Stimulated activated CD4-positive, alpha-beta T cell treated with anti-CD3 and anti-CD28 coated beads, TNF-alpha, amount 100 ng/mL, for 1 hour (primary cell): ENCODE measurements at regions not wholly inside any gene's neighbourhood (a gene's known extent, or its start where the extent isn't known, plus 50 kb on each side); places are given as distances from the start of the nearest gene placed in this dataset.
"Not testable (repeated sequence)": the region's sequence is repeated elsewhere in the genome, so short reads cannot be mapped to it uniquely, and the experiment has no call there.

Source experiments
- DNase-seq, 3 donors: peaks; one replicate each; pipeline ENCODE4 v3.0.0-alpha.2; 2020; ENCODE audit warnings: low read depth in 3 of 3, low spot score in 1 of 3

- DNase-seq: no peak
Measured at GRCh38 chr2:54065411-54065810, 50.0 kb upstream of the ACYP2 start.

- no peak for DNase-seq
Measured at GRCh38 chr2:54063967-54064535, 51.4 kb upstream of the ACYP2 start.

DNA sequence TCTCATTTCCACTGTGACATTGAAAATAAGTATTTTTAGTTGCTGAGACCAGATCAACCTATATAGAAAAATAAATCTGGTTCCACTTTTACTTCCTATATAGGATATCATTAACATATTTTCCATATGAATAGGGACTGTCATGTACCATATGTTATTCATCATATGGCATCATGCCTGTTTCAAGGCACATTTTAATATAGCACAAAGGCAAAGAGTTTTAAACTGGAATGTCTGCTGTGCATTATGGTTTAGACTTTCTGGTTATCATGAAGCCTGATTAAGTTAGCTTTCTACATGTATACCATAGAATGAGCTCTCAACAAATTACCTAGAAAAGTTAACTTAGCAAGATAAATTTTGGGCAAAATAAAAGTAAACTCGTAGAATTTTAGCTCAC lies 53.0 kb upstream of the ACYP2 start:
- no peak for DNase-seq

GRCh38 chr2:54061272-54061671 lies 54.1 kb upstream of the ACYP2 start:
- no peak for DNase-seq

GRCh38 chr2:54059986-54060385 lies 55.4 kb upstream of the ACYP2 start:
- no peak for DNase-seq

GRCh38 chr2:54059504-54059903 lies 55.9 kb upstream of the ACYP2 start:
- no peak for DNase-seq

DNA sequence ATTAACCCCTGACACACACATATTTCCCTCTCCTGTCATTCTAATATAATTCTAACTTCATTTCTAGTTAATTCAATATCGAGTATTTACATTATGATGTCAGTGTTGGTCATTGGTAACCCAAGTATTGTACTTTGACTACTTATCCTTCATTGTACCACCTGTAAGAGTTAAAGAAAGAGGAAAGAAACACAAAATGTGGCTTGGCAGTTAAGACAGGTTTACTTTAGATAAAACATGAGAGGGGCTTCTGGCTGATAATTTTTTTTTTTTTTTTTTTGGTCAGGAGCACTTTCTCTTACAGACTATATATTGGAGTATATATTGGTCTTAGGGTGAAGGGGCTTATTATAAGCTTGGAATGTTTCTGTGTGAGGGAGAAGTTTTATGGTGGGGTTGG lies 57.0 kb upstream of the ACYP2 start:
- DNase-seq: no peak

GRCh38 chr2:54054774-54055173 lies 60.6 kb upstream of the ACYP2 start:
- DNase-seq: no peak

GRCh38 chr2:54054271-54054670 lies 61.1 kb upstream of the ACYP2 start:
- DNase-seq: no peak

DNA sequence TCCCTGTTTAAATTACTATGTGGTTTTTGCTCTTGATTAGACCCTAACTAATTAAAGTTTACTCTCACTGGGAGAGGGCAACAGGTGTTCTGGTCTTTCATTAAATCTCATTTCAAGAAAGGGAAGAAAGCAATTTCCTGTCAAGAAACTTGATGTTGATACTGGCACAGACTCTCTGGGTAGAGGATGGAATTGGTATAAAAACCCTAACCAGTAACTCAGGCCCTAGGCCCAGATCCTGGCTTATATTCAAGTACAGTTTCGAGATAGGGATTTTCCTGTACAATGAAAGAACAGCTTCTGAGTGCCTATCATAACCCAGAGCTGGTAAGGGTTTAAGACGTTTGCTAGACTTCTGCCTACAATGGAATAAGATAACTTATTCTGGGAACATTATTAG lies 61.6 kb upstream of the ACYP2 start:
- no peak for DNase-seq

DNA sequence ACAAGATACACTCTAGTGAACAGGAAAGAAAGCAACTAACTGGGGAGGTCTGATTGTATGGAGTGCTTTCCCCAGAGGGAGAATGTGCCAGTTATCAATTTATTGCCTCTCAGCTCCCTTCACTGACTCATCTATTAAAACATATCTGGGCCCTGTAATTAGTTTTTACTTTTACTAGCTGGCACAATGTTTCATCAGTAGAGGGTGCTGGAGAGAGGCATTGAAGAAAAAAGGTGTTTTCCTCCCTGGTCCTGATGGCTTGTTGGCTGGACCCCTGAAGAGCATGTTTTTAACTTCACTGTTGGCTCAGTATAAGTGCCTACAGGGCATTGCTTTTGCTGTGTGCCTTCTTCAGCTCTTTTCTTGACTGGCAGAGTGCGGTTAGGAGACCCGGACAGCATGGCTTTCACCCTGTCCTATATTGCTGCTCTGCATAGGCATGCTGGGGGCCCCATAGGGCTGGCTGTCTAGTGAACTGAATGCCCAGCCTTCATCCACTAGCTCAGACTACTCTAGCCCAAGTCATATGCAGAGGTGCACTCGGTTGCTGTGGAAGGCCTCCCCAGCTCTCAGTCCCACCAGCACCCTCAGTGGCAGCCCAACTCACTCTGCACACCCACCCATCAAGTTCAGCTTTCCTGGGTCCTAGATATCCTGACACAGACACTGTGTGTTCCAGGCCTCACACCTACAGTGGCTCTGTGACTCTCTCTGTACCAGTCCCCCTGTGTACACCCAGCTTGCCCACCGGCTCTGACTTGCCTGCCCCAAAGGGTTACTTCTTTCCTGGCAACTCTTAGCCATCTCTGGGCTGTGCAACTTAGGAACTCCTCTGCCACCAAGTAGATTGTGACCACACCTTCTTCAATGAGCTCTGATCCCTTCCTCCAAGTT lies 62.3 kb upstream of the ACYP2 start:
- DNase-seq: no peak

DNA sequence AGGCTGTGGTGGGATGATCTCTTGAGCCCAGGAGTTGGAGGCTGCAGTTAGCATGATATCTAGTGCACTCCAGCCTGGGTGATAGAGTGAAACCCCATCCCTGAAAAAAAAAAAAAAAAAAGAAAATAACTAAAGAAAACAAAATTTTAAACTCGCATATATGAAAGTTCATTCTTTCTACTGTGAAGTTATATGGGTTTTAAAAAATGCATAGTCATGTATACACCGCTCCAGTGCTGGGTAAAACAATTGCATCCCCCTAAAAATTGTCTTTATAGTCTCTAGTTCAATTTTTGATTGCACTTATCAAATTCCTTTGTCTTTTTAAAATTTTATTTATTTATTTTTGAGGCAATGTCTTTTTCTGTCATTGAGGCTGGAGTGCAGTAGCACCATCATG lies 65.0 kb upstream of the ACYP2 start:
- DNase-seq: no peak

DNA sequence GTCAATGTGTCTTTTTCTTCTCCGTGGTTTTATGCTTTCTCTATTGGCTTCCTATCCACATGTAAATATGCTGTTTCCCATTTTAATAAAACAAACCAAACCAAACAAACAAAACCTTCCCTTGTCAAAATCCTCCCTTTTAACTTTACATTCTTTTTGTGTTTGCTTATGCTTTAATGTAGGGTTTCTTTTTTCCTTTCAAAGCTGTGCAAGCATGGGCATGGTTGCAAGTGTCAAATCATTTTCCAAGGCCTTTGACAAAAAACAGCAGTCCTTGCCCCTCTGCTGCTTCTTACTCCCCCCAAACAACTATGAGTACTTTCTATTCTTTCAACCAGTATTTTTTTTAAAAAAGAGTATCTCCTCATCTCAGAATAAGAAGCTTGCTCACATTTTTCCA lies 66.0 kb upstream of the ACYP2 start:
- no peak for DNase-seq

DNA sequence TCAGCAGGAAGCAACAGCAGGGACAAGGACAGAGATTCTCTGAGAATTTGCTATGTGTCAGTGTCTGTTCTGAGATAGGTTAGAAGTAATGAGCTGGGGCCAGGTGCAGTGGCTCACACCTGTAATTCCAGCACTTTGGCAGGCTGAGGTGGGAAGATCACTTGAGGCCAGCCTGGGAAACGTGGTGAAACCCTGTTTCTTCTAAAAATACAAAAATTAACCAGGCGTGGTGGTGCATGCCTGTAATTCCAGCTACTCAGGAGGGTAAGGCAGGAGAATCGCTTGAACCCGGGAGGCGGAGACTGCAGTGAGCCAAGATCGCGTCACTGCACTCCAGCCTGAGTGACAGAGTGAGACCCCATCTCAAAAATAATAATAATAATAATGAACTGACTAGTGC lies 66.5 kb upstream of the ACYP2 start:
- DNase-seq: not testable (repeated sequence)

- DNase-seq: no peak
Measured at GRCh38 chr2:54048117-54048785, 67.2 kb upstream of the ACYP2 start.

GRCh38 chr2:54047658-54048057 lies 67.8 kb upstream of the ACYP2 start:
- DNase-seq: no peak

- no peak for DNase-seq
Measured at GRCh38 chr2:54047091-54047490, 68.3 kb upstream of the ACYP2 start.

DNA sequence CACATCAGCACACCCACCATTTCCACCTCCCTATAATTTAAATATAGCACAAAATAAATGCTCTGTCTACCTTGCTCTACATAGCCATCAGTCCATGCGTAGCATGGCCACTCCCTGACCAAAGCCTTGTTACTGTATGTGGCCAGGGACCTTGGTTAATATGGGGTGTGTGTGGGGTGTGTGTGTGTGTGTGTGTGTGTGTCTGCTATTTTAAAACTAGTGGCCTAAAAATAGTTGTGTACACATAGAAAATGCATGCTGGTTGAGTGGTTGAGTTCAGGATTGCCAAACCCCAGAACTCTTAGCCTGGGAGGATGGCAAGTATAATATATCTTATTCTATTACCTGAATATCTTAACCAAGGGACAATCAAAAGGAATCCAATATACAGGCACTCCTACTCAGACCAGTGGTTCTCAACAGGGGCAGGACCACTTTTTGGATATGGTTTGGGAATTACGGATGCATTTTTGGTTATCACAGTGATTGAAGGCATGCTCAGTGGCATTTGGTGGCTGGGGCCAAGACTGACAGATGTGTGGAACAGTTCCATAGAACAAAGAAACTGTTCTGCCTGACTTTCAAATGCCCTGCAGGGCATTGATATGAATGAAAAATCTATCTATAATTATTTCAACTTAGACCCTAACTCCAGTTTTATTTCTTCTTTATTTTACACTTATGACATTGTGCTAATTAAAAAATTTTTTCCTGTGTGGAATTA lies 72.3 kb upstream of the PSME4 start:
- DNase-seq: no peak

DNA sequence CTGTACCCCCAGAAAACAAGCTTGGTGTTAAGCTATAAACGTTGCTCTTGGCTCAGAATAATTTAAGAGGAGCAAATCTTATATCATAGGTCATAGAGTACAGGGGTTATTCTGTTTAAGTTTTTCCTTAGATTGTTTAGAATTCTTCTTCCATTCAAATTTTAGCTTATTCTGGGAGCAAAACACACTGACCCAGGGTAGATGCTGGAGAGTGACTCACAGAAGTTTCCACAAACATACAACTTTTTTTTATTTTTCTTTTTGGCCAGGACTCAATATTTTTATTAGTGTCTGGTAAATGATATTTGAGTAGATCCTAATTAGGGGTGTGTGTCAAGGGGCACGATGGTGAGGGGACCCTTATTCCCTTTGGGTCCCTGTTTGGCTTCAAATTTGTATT lies 71.5 kb upstream of the PSME4 start:
- no peak for DNase-seq

- DNase-seq: peak in 1 of 3 donors; percentile 22
Measured at GRCh38 chr2:54041135-54041534, 70.3 kb upstream of the PSME4 start.

DNA sequence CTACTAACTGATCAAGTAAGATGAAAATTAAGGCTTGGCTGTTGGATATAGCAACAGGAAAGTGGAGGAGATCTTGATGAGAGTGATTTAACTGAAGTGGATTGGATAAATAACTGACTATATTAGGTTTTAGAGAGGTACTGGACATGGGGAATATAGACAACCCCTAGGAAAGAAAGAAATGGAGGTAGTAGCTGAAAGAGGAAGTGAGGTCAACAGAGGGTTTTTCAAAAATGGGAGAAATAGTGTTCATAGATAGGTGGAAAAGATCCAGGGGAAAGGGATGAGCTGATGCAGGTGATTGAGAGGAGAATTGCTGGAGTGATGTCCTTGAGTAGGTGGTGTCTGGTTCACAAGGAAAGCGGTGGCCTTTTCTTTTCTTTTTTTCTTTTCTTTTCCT lies 69.9 kb upstream of the PSME4 start:
- no peak for DNase-seq

DNA sequence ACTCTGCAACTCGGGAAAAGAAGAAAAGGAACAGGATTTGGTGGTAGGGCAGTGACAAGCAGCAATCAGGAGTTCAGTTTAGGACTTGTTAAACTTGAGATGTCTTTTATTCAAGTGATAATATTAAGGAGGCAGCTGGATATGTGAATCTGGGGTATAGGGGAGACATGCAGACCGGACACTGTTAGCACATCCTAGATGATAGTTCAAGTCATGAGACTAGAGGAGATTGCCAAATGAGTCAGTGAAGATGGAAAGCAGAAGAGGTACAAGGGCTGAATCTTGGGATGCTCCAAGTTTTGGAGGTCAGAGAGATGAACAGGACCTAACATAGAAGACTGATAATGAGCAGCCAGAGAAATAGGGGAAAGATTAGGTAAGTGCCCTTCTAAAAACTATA lies 69.5 kb upstream of the PSME4 start:
- DNase-seq: no peak
